NCI-H146 treated with DMSO at 0.1 percent for 48 hours (cell line): ENCODE measurements at regions not wholly inside any gene's neighbourhood (a gene's known extent, or its start where the extent isn't known, plus 50 kb on each side); places are given as distances from the start of the nearest gene placed in this dataset.
"Not testable (repeated sequence)": the region's sequence is repeated elsewhere in the genome, so short reads cannot be mapped to it uniquely, and the experiment has no call there.

Experiments
- DNase-seq: peaks from one replicate; lab custom pipeline; 2025; ENCODE audit not compliant: unreplicated experiment; lab: John Stamatoyannopoulos, UW

GRCh38 chr12:73009138-73009834 lies 737.1 kb downstream of the TRHDE start:
- DNase-seq: not testable (repeated sequence)

GRCh38 chr12:73017981-73018380 lies 745.8 kb downstream of the TRHDE start:
- no peak for DNase-seq

GRCh38 chr12:73053893-73054292 lies 781.7 kb downstream of the TRHDE start:
- no peak for DNase-seq

- DNase-seq: no peak
Observed at GRCh38 chr12:73057428-73057827, 785.3 kb downstream of the TRHDE start.

- no peak for DNase-seq
Observed at GRCh38 chr12:73065913-73066312, 793.7 kb downstream of the TRHDE start.

- DNase-seq: no peak
Observed at GRCh38 chr12:73067616-73068015, 795.4 kb downstream of the TRHDE start.

- DNase-seq: no peak
Observed at GRCh38 chr12:73072214-73072613, 800.0 kb downstream of the TRHDE start.

- no peak for DNase-seq
Observed at GRCh38 chr12:73076760-73077159, 804.6 kb downstream of the TRHDE start.

- DNase-seq: no peak
Observed at GRCh38 chr12:73083736-73084135, 811.6 kb downstream of the TRHDE start.

GRCh38 chr12:73106296-73106695 lies 834.1 kb downstream of the TRHDE start:
- DNase-seq: no peak

GRCh38 chr12:73106896-73107295 lies 834.7 kb downstream of the TRHDE start:
- no peak for DNase-seq

GRCh38 chr12:73110816-73111215 lies 838.6 kb downstream of the TRHDE start:
- DNase-seq: no peak

GRCh38 chr12:73112035-73112816 lies 840.1 kb downstream of the TRHDE start:
- DNase-seq: no peak

- DNase-seq: no peak
Observed at GRCh38 chr12:73124480-73124879, 852.3 kb downstream of the TRHDE start.

GRCh38 chr12:73125148-73125547 lies 853.0 kb downstream of the TRHDE start:
- no peak for DNase-seq

GRCh38 chr12:73136386-73136785 lies 864.2 kb downstream of the TRHDE start:
- DNase-seq: no peak

- DNase-seq: not testable (repeated sequence)
Observed at GRCh38 chr12:73139642-73140041, 867.5 kb downstream of the TRHDE start.

- DNase-seq: no peak
Observed at GRCh38 chr12:73158341-73158740, 886.2 kb downstream of the TRHDE start.

GRCh38 chr12:73159954-73160353 lies 887.8 kb downstream of the TRHDE start:
- no peak for DNase-seq

GRCh38 chr12:73161970-73162369 lies 889.8 kb downstream of the TRHDE start:
- no peak for DNase-seq

- DNase-seq: no peak
Observed at GRCh38 chr12:73180734-73181133, 908.6 kb downstream of the TRHDE start.

- DNase-seq: no peak
Observed at GRCh38 chr12:73181244-73181643, 909.1 kb downstream of the TRHDE start.
